ENCODE measurements at regions not wholly inside any gene's neighbourhood (a gene's known extent, or its start where the extent isn't known, plus 50 kb on each side); places are given as distances from the start of the nearest gene placed in this dataset.

GRCh38 chr17:77273397-77274085, 132.8 kb downstream of the SEC14L1 start:
- H3K27me3 ChIP-seq (ENCODE audit: insufficient read depth, low read depth) = no peaks in the 10 kb centered on the region
- H3K9me2 ChIP-seq (ENCODE audit: insufficient read depth) = no peaks in the 10 kb centered on the region
- TF ChIP-seq CTCF (conservative IDR thresholded peaks at IDR 0.05) (no peak), EZH2 (IDR thresholded peaks at IDR 0.05; ENCODE audit: low read depth) (no peak)
- H3K4me1 ChIP-seq (replicated peaks; ENCODE audit: insufficient read depth) = peaks cover 21% of the 10 kb centered on the region
- DNase-seq = no peak
- no peak overlapping the region for H3K27ac ChIP-seq
- no peak overlapping the region for H3K4me2 ChIP-seq
- no peak overlapping the region for H2AFZ ChIP-seq
- no peaks in the 10 kb centered on the region for H3K79me2 ChIP-seq (ENCODE audit: low read depth)
- no TSS peak for BruUV-seq (replicated peaks)
- no peak overlapping the region for H3K4me3 ChIP-seq
- CTCF ChIA-PET = no interaction called here
- no peaks in the 10 kb centered on the region for H3K36me3 ChIP-seq (ENCODE audit: low read depth)
- H3F3A ChIP-seq (ENCODE audit: insufficient read depth, low read depth) = peaks cover 15% of the 10 kb centered on the region; the same call in 1 of the 2 replicates
- intact Hi-C loops (cut with micrococcal nuclease; ENCODE audit: unreplicated experiment) = no loop called here
- H3K9me3 ChIP-seq (ENCODE audit: insufficient read depth, low read depth) = no peaks in the 10 kb centered on the region
- POLR2A ChIA-PET (ENCODE audit: unreplicated experiment) = no interaction called here
- no peaks in the 10 kb centered on the region for H4K20me1 ChIP-seq (ENCODE audit: insufficient read depth)

- Histone ChIP-seq H2AFZ (no peak overlapping the region), H3K27ac (no peak overlapping the region), H3K9me2 (ENCODE audit: insufficient read depth) (no peaks in the 10 kb centered on the region), H3K4me3 (no peak overlapping the region), H3F3A (ENCODE audit: insufficient read depth, low read depth) (peaks cover 10% of the 10 kb centered on the region; the same call in 1 of the 2 replicates), H3K27me3 (ENCODE audit: insufficient read depth, low read depth) (no peaks in the 10 kb centered on the region), H3K4me2 (no peak overlapping the region), H3K79me2 (ENCODE audit: low read depth) (no peaks in the 10 kb centered on the region), H3K36me3 (ENCODE audit: low read depth) (no peaks in the 10 kb centered on the region), H4K20me1 (ENCODE audit: insufficient read depth) (no peaks in the 10 kb centered on the region), H3K4me1 (replicated peaks; ENCODE audit: insufficient read depth) (peaks cover 18% of the 10 kb centered on the region), H3K9me3 (ENCODE audit: insufficient read depth, low read depth) (no peaks in the 10 kb centered on the region)
- CTCF ChIA-PET = no interaction called here
- DNase-seq = no peak
- intact Hi-C loops (cut with micrococcal nuclease; ENCODE audit: unreplicated experiment) = no loop called here
- POLR2A ChIA-PET (ENCODE audit: unreplicated experiment) = no interaction called here
- TF ChIP-seq EZH2 (IDR thresholded peaks at IDR 0.05; ENCODE audit: low read depth) (no peak), CTCF (conservative IDR thresholded peaks at IDR 0.05) (no peak)
- BruUV-seq (replicated peaks) = no TSS peak
Measured at GRCh38 chr17:77274096-77274845, 133.5 kb downstream of the SEC14L1 start.

- intact Hi-C loops (cut with micrococcal nuclease; ENCODE audit: unreplicated experiment) = loop anchor here (1.0 kb wide), 3 partner anchors 9 to 207 kb away; no protein-coding TSS in a partner anchor
- no peaks in the 10 kb centered on the region for H3K36me3 ChIP-seq (ENCODE audit: low read depth)
- TSS peak; percentile 3 for BruUV-seq (replicated peaks)
- no peaks in the 10 kb centered on the region for H3K27me3 ChIP-seq (ENCODE audit: insufficient read depth, low read depth)
- H3K9me2 ChIP-seq (ENCODE audit: insufficient read depth) = no peaks in the 10 kb centered on the region
- peaks cover 33% of the 10 kb centered on the region for H3K79me2 ChIP-seq (ENCODE audit: low read depth)
- H3F3A ChIP-seq (ENCODE audit: insufficient read depth, low read depth) = peaks cover 25% of the 10 kb centered on the region; the same call in 1 of the 2 replicates
- TF ChIP-seq CTCF (conservative IDR thresholded peaks at IDR 0.05) = no peak
- no peak for TF ChIP-seq EZH2 (IDR thresholded peaks at IDR 0.05; ENCODE audit: low read depth)
- peak overlapping the region; percentile 61; the same call in 1 of the 2 replicates for H3K4me3 ChIP-seq
- no peaks in the 10 kb centered on the region for H3K9me3 ChIP-seq (ENCODE audit: insufficient read depth, low read depth)
- CTCF ChIA-PET = interaction anchor here (1.1 kb wide), 1 partner anchor 24 kb away, joined by 5 read pairs; no protein-coding TSS in a partner anchor
- peak overlapping the region; percentile 69 for H3K27ac ChIP-seq
- no peaks in the 10 kb centered on the region for H4K20me1 ChIP-seq (ENCODE audit: insufficient read depth)
- H2AFZ ChIP-seq = 0 out of 2 replicates have a peak overlapping the region, but pooled peaks have one; percentile 50
- peaks cover 34% of the 10 kb centered on the region for H3K4me1 ChIP-seq (replicated peaks; ENCODE audit: insufficient read depth)
- peak overlapping the region; percentile 86 for H3K4me2 ChIP-seq
- POLR2A ChIA-PET (ENCODE audit: unreplicated experiment) = interaction anchor here (0.6 to 1.5 kb wide), 3 partner anchors 24 to 187 kb away, joined by 3 to 12 read pairs (median 3); no protein-coding TSS in a partner anchor
- DNase-seq = peak; percentile 72 to 78
Measured at GRCh38 chr17:77279448-77280303, 138.9 kb downstream of the SEC14L1 start.
